AG08396 (cell line): ENCODE measurements at regions not wholly inside any gene's neighbourhood (a gene's known extent, or its start where the extent isn't known, plus 50 kb on each side); places are given as distances from the start of the nearest gene placed in this dataset.

ENCODE experiments used
- DNase-seq: peaks from one replicate; pipeline ENCODE4 v3.0.0; 2012; ENCODE audit warnings: low spot score, mixed read lengths

DNA sequence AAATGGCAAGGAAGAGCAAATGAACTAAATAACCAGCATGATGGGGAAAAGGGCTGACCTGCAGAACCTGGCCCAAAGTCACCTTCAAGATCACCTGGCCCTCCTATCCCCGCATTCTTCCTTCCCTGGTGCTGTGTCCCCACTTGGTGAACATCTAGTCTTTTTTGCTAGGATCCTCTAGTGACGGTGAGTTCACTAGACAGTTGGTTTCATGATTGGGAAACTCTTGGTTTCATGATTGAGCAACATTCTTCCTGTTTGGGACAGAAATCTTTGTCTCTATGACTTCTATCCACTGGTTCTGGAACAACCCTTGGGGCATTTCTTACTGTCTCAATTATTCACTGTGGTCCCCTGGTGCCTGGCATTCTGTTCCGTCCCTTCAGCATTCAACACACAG is 50.2 kb upstream of the DAB2IP start:
- no peak for DNase-seq
